H1 (cell line): ENCODE measurements at regions not wholly inside any gene's neighbourhood (a gene's known extent, or its start where the extent isn't known, plus 50 kb on each side); places are given as distances from the start of the nearest gene placed in this dataset.

Experiments
- FOSL1 ChIP-seq: IDR thresholded peaks from 2 replicates; pipeline ENCODE4 v1.6.1; 2011; ENCODE audit warnings: mild to moderate bottlenecking, low read depth, low read length, moderate library complexity; ENCODE audit not compliant: insufficient read depth
- POLR2A ChIP-seq, 2 experiments: IDR thresholded peaks; 1 replicate in 1 of 2; 2 replicates in 1 of 2; pipeline ENCODE4 v1.6.1; 2011; ENCODE audit warnings: low read depth in 2 of 2, low read length in 2 of 2, mild to moderate bottlenecking in 2 of 2; ENCODE audit errors: control extremely low read depth in 1 of 2
- POLR2AphosphoS5 ChIP-seq: IDR thresholded peaks from 2 replicates; pipeline ENCODE4 v1.6.1; 2011; ENCODE audit warnings: low read depth, low read length
- SP1 ChIP-seq: IDR thresholded peaks from 2 replicates; pipeline ENCODE4 v1.6.1; 2011; ENCODE audit warnings: low read depth, low read length
- TF ChIP-seq, protein P1 (sequence below), 3 experiments: IDR thresholded peaks; 1 replicate in 2 of 3; 2 replicates in 1 of 3; pipeline versions ENCODE4 v1.5.1 to v1.6.1; 2011; ENCODE audit warnings: low read length in 3 of 3, mild to moderate bottlenecking in 3 of 3, inconsistent platforms in 2 of 3, low read depth in 1 of 3, moderate library complexity in 1 of 3; ENCODE audit not compliant: insufficient read depth in 1 of 3; ENCODE audit errors: control extremely low read depth in 1 of 3
- TF ChIP-seq, protein P2 (sequence below): IDR thresholded peaks from 2 replicates; pipeline ENCODE4 v1.6.1; 2011; ENCODE audit warnings: low read length, improper control_type of control experiment
- TF ChIP-seq, protein P3 (sequence below): IDR thresholded peaks from 2 replicates; pipeline ENCODE4 v1.6.1; 2012; ENCODE audit warnings: inconsistent platforms

DNA sequence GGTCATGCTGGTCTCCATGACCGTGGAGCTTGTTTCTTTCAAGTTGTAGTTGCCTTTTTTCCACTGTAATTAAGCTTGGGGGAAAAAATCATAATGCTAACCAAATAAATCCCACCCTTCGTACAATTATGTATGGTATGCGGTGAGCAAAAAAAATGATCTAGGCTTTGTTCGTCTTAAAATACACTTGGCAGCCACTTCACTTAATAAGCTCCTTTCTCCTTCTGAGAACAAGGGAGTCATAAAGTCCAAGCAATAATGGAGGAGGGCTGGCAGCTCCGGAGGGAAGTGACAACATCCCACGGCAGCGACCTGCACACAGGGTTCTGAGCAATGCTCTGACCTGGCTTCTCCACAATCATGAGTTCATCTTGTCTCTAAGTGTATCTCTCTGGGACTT is 91.2 kb upstream of the KLHL29 start:
- TF ChIP-seq POLR2AphosphoS5 (no peak), POLR2A (IDR thresholded peaks at IDR 0.05; ENCODE audit: control extremely low read depth in 1 of 2, low read depth in 2 of 2, low read length in 2 of 2) (no peak), FOSL1 (no peak), SP1 (no peak)
- TF ChIP-seq, protein P1, sequence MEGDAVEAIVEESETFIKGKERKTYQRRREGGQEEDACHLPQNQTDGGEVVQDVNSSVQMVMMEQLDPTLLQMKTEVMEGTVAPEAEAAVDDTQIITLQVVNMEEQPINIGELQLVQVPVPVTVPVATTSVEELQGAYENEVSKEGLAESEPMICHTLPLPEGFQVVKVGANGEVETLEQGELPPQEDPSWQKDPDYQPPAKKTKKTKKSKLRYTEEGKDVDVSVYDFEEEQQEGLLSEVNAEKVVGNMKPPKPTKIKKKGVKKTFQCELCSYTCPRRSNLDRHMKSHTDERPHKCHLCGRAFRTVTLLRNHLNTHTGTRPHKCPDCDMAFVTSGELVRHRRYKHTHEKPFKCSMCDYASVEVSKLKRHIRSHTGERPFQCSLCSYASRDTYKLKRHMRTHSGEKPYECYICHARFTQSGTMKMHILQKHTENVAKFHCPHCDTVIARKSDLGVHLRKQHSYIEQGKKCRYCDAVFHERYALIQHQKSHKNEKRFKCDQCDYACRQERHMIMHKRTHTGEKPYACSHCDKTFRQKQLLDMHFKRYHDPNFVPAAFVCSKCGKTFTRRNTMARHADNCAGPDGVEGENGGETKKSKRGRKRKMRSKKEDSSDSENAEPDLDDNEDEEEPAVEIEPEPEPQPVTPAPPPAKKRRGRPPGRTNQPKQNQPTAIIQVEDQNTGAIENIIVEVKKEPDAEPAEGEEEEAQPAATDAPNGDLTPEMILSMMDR (IDR thresholded peaks at IDR 0.05; ENCODE audit: control extremely low read depth in 1 of 3, insufficient read depth in 1 of 3, low read depth in 1 of 3, low read length in 3 of 3): no peak
- TF ChIP-seq, protein P2, sequence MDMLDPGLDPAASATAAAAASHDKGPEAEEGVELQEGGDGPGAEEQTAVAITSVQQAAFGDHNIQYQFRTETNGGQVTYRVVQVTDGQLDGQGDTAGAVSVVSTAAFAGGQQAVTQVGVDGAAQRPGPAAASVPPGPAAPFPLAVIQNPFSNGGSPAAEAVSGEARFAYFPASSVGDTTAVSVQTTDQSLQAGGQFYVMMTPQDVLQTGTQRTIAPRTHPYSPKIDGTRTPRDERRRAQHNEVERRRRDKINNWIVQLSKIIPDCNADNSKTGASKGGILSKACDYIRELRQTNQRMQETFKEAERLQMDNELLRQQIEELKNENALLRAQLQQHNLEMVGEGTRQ: no peak
- TF ChIP-seq, protein P3, sequence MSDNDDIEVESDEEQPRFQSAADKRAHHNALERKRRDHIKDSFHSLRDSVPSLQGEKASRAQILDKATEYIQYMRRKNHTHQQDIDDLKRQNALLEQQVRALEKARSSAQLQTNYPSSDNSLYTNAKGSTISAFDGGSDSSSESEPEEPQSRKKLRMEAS: no peak
